DND-41 (cell line): ENCODE measurements at regions not wholly inside any gene's neighbourhood (a gene's known extent, or its start where the extent isn't known, plus 50 kb on each side); places are given as distances from the start of the nearest gene placed in this dataset.

Experiments used
- ATAC-seq: fragments of 200-7000 bp; cut with Tn5 transposase; 3 replicates; pipeline ENCODE4 v1.9.1; 2021; ENCODE audit warnings: low read depth; ENCODE audit not compliant: insufficient read depth
- DNase-seq: peaks from one replicate; pipeline ENCODE4 v3.0.0-alpha.2; 2020
- H2AFZ ChIP-seq: 2 replicates; pipeline ENCODE4 v1.6.0; 2012; ENCODE audit warnings: low read depth, low read length
- H3K27ac ChIP-seq: 2 replicates; pipeline ENCODE4 v1.5.1; 2012; ENCODE audit warnings: low read length, inconsistent platforms
- H3K27me3 ChIP-seq: fragments of 200-600 bp; sonication (generic); 2 replicates; pipeline ENCODE4 v1.6.0; 2012; ENCODE audit warnings: low read length, mild to moderate bottlenecking, inconsistent platforms; ENCODE audit not compliant: insufficient read depth, poor library complexity
- H3K36me3 ChIP-seq: 2 replicates; pipeline ENCODE4 v1.5.1; 2012; ENCODE audit warnings: low read length, inconsistent platforms; ENCODE audit not compliant: insufficient read depth
- H3K4me1 ChIP-seq: 2 replicates; pipeline ENCODE4 v1.5.1; 2012; ENCODE audit warnings: mild to moderate bottlenecking, low read length; ENCODE audit not compliant: insufficient read depth
- H3K4me2 ChIP-seq: 2 replicates; pipeline ENCODE4 v1.6.0; 2012; ENCODE audit warnings: mild to moderate bottlenecking, moderate library complexity, low read length, inconsistent platforms; ENCODE audit not compliant: insufficient read depth
- H3K4me3 ChIP-seq, 2 experiments: fragments of 200-600 bp in 1 of 2; shearing (Covaris generic) in 1 of 2; 2 replicates each; pipeline ENCODE4 v1.5.1; 2012 to 2016; ENCODE audit warnings: inconsistent platforms in 2 of 2, low read length in 2 of 2, mild to moderate bottlenecking in 2 of 2, low read depth in 1 of 2, moderate library complexity in 1 of 2
- H3K79me2 ChIP-seq: 2 replicates; pipeline ENCODE4 v1.6.0; 2012; ENCODE audit warnings: low read length, inconsistent platforms; ENCODE audit not compliant: insufficient read depth
- H3K9ac ChIP-seq: 2 replicates; pipeline ENCODE4 v1.6.0; 2012; ENCODE audit warnings: low read depth, mild to moderate bottlenecking, inconsistent platforms, low read length, moderate library complexity
- H3K9me3 ChIP-seq: 2 replicates; pipeline ENCODE4 v1.5.1; 2012; ENCODE audit warnings: low read length, moderate library complexity, mild to moderate bottlenecking, inconsistent platforms; ENCODE audit not compliant: insufficient read depth, severe bottlenecking
- H4K20me1 ChIP-seq: 2 replicates; pipeline ENCODE4 v1.6.0; 2012; ENCODE audit warnings: low read length; ENCODE audit not compliant: insufficient read depth
- CTCF ChIP-seq: IDR thresholded peaks from 2 replicates; pipeline ENCODE4 v1.5.1; 2012; ENCODE audit warnings: borderline replicate concordance, low read length, moderate library complexity, mild to moderate bottlenecking; ENCODE audit not compliant: poor library complexity, severe bottlenecking; ENCODE audit errors: extremely low read depth
- EZH2 ChIP-seq: IDR thresholded peaks from 3 replicates; pipeline ENCODE4 v1.6.1; 2012; ENCODE audit warnings: borderline replicate concordance, low read depth, mild to moderate bottlenecking, moderate library complexity, low read length, inconsistent platforms; ENCODE audit not compliant: severe bottlenecking

GRCh38 chr21:17462276-17462981 lies 50.4 kb upstream of the CXADR start:
- no peak overlapping the region for H3K9ac ChIP-seq
- H4K20me1 ChIP-seq = no peaks in the 10 kb centered on the region
- ATAC-seq (no peak), DNase-seq (no peak)
- H3K36me3 ChIP-seq = no peaks in the 10 kb centered on the region
- H2AFZ ChIP-seq = no peak overlapping the region
- no peaks in the 10 kb centered on the region for H3K79me2 ChIP-seq
- H3K27ac ChIP-seq = no peak overlapping the region
- no peaks in the 10 kb centered on the region for H3K9me3 ChIP-seq
- H3K4me2 ChIP-seq = no peak overlapping the region
- no peaks in the 10 kb centered on the region for H3K4me1 ChIP-seq
- no peaks in the 10 kb centered on the region for H3K27me3 ChIP-seq
- H3K4me3 ChIP-seq = no peak overlapping the region
- TF ChIP-seq EZH2 (no peak), CTCF (no peak)
